Gastrocnemius medialis (tissue), 4 donors: ENCODE measurements at regions not wholly inside any gene's neighbourhood (a gene's known extent, or its start where the extent isn't known, plus 50 kb on each side); places are given as distances from the start of the nearest gene placed in this dataset.

ENCODE experiments used
- ATAC-seq, 2 donors: fragments of 150-250 bp; one replicate each; pipeline ENCODE4 v1.9.1; 2016
- DNase-seq, 2 donors: peaks; one replicate each; pipeline ENCODE4 v3.0.0-alpha.2; 2019
- H3K27ac ChIP-seq, 4 donors: fragments of 200-600 bp; sonication (generic); 1 replicate in 1 of 4; 2 replicates in 3 of 4; pipeline ENCODE4 v1.5.1; 2016 to 2018; ENCODE audit warnings: mild to moderate bottlenecking in 2 of 4, moderate library complexity in 1 of 4
- H3K27me3 ChIP-seq, 3 donors: fragments of 200-600 bp; sonication (generic) in 2 of 3; 1 replicate in 1 of 3; 2 replicates in 2 of 3; pipeline versions ENCODE4 v1.5.1 to v1.6.0; 2016 to 2019; ENCODE audit warnings: mild to moderate bottlenecking in 1 of 3, moderate library complexity in 1 of 3
- H3K36me3 ChIP-seq, 2 donors: fragments of 200-600 bp; sonication (generic) in 1 of 2; one replicate each; pipeline ENCODE4 v1.5.1; 2017 to 2018
- H3K4me1 ChIP-seq, 2 donors: fragments of 200-600 bp; sonication (generic) in 1 of 2; one replicate each; pipeline ENCODE4 v1.5.1; 2016 to 2017; ENCODE audit warnings: mild to moderate bottlenecking in 2 of 2
- H3K4me3 ChIP-seq, 4 donors: fragments of 200-600 bp; sonication (generic) in 3 of 4; 1 replicate in 1 of 4; 2 replicates in 3 of 4; pipeline ENCODE4 v1.5.1; 2016 to 2019; ENCODE audit warnings: mild to moderate bottlenecking in 2 of 4
- H3K9me3 ChIP-seq, 3 donors: fragments of 200-600 bp; sonication (generic) in 2 of 3; 1 replicate in 1 of 3; 2 replicates in 2 of 3; pipeline ENCODE4 v1.5.1; 2016 to 2019
- POLR2A ChIP-seq, 2 donors: fragments of 450-650 bp; IDR thresholded peaks; one replicate each; pipeline ENCODE4 v1.6.1; 2017; ENCODE audit warnings: antibody characterized with exemption in 2 of 2, mild to moderate bottlenecking in 2 of 2, moderate library complexity in 2 of 2
- in situ Hi-C, 4 donors: fragments of 200-750 bp; cut with MboI; loops; one replicate each; pipeline versions ENCODE4 v1.15.0 to v1.8.0; 2017; ENCODE audit warnings: low sequenced_read_pairs in 4 of 4
- intact Hi-C: fragments of 100-400 bp; cut with DNase I; formaldehyde crosslinking; loops from one replicate; pipeline ENCODE4 v1.15.1; 2023; ENCODE audit warnings: low total_unique reads
- TF ChIP-seq, protein P1 (sequence below), 5 experiments: fragments of 450-650 bp in 3 of 5; fragments of 200-600 bp in 2 of 5; sonication (generic) in 2 of 5; IDR thresholded peaks in 4 of 5; conservative IDR thresholded peaks in 1 of 5; 1 replicate in 4 of 5; 2 replicates in 1 of 5; pipeline ENCODE4 v1.5.1; 2016 to 2019; ENCODE audit warnings: antibody characterized with exemption in 5 of 5, mild to moderate bottlenecking in 3 of 5, moderate library complexity in 3 of 5

DNA sequence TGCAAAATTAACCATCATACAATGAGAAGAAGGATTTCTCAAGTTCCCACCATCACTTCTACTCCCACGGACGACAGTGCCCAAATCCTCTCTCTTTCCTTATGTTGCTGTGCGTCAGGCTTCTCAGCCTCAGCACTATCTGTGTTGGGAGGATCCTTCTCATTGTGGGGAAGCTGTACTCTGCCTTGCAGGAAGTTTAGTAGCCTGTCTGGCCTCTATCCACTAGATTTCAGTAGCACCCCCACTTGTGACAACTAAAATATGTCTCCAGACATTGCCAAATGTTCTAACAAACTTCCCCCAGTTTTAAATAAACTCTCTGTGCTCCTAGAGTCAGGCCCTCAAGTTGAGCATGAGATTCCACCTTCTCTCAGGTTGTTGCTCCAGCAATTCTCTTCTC is 545.9 kb upstream of the ZFP42 start:
- intact Hi-C loops (no loop called here), in situ Hi-C loops (no loop called here)
- Histone ChIP-seq H3K4me3 (no peak overlapping the region), H3K9me3 (no peaks in the 10 kb centered on the region), H3K4me1 (no peaks in the 10 kb centered on the region), H3K27ac (no peak overlapping the region), H3K36me3 (no peaks in the 10 kb centered on the region), H3K27me3 (no peaks in the 10 kb centered on the region)
- ATAC-seq (no peak), DNase-seq (no peak)
- no peak for TF ChIP-seq POLR2A (IDR thresholded peaks at IDR 0.05)
- TF ChIP-seq, protein P1, sequence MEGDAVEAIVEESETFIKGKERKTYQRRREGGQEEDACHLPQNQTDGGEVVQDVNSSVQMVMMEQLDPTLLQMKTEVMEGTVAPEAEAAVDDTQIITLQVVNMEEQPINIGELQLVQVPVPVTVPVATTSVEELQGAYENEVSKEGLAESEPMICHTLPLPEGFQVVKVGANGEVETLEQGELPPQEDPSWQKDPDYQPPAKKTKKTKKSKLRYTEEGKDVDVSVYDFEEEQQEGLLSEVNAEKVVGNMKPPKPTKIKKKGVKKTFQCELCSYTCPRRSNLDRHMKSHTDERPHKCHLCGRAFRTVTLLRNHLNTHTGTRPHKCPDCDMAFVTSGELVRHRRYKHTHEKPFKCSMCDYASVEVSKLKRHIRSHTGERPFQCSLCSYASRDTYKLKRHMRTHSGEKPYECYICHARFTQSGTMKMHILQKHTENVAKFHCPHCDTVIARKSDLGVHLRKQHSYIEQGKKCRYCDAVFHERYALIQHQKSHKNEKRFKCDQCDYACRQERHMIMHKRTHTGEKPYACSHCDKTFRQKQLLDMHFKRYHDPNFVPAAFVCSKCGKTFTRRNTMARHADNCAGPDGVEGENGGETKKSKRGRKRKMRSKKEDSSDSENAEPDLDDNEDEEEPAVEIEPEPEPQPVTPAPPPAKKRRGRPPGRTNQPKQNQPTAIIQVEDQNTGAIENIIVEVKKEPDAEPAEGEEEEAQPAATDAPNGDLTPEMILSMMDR (IDR thresholded peaks at IDR 0.05 in 4 of 5, conservative IDR thresholded peaks at IDR 0.05 in 1 of 5), result no peak

- H3K27me3 ChIP-seq, result no peaks in the 10 kb centered on the region
- in situ Hi-C loops, result no loop called here
- no peaks in the 10 kb centered on the region for H3K4me1 ChIP-seq
- no peak for ATAC-seq
- H3K4me3 ChIP-seq, result no peak overlapping the region
- no peak overlapping the region for H3K27ac ChIP-seq
- intact Hi-C loops, result no loop called here
- H3K9me3 ChIP-seq, result no peaks in the 10 kb centered on the region
- DNase-seq, result no peak
- TF ChIP-seq, protein P1 (IDR thresholded peaks at IDR 0.05 in 4 of 5, conservative IDR thresholded peaks at IDR 0.05 in 1 of 5), result no peak
- no peak for TF ChIP-seq POLR2A (IDR thresholded peaks at IDR 0.05)
- H3K36me3 ChIP-seq, result no peaks in the 10 kb centered on the region
These were observed 543.8 kb upstream of the ZFP42 start for GRCh38 chr4:187451776-187452175.

- no peaks in the 10 kb centered on the region for H3K27me3 ChIP-seq
- H3K27ac ChIP-seq, result no peak overlapping the region
- no peaks in the 10 kb centered on the region for H3K9me3 ChIP-seq
- no peaks in the 10 kb centered on the region for H3K4me1 ChIP-seq
- no peak overlapping the region for H3K4me3 ChIP-seq
- in situ Hi-C loops, result no loop called here
- ATAC-seq (no peak), DNase-seq (no peak)
- H3K36me3 ChIP-seq, result no peaks in the 10 kb centered on the region
- TF ChIP-seq, protein P1 (IDR thresholded peaks at IDR 0.05 in 4 of 5, conservative IDR thresholded peaks at IDR 0.05 in 1 of 5), result no peak
- no peak for TF ChIP-seq POLR2A (IDR thresholded peaks at IDR 0.05)
- intact Hi-C loops, result no loop called here
These were observed 535.6 kb upstream of the ZFP42 start for GRCh38 chr4:187460016-187460415.

- Histone ChIP-seq H3K27ac (no peak overlapping the region), H3K4me3 (no peak overlapping the region), H3K36me3 (no peaks in the 10 kb centered on the region), H3K27me3 (no peaks in the 10 kb centered on the region), H3K4me1 (no peaks in the 10 kb centered on the region), H3K9me3 (no peaks in the 10 kb centered on the region)
- in situ Hi-C loops, result no loop called here
- DNase-seq, result no peak
- TF ChIP-seq, protein P1 (IDR thresholded peaks at IDR 0.05 in 4 of 5, conservative IDR thresholded peaks at IDR 0.05 in 1 of 5), result no peak
- no peak for TF ChIP-seq POLR2A (IDR thresholded peaks at IDR 0.05)
- intact Hi-C loops, result no loop called here
- no peak for ATAC-seq
These were observed 531.0 kb upstream of the ZFP42 start for GRCh38 chr4:187464573-187464972.

DNA sequence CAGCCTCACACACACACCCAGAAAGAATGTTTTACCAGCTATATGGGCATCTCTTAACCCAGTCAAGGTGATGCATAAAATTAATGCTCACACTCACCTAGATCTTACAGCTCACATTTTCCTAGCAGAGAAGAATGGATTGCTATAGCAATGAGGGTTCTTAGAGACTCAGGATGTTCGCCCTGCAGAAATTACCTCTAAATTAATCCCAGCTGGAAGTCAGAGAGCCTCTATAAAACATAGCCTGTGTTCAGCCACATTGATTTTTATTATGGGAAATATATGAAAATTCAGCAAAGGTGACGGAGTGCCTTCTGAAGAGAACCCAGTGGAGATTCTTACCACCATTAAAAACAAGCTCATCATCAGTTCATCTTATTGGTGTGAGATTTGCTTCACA is 528.3 kb upstream of the ZFP42 start:
- no peak overlapping the region for H3K27ac ChIP-seq
- H3K36me3 ChIP-seq, result no peaks in the 10 kb centered on the region
- H3K27me3 ChIP-seq, result no peaks in the 10 kb centered on the region
- H3K4me3 ChIP-seq, result no peak overlapping the region
- DNase-seq (no peak), ATAC-seq (no peak)
- H3K4me1 ChIP-seq, result no peaks in the 10 kb centered on the region
- TF ChIP-seq, protein P1 (IDR thresholded peaks at IDR 0.05 in 4 of 5, conservative IDR thresholded peaks at IDR 0.05 in 1 of 5), result no peak
- TF ChIP-seq POLR2A (IDR thresholded peaks at IDR 0.05), result no peak
- intact Hi-C loops (no loop called here), in situ Hi-C loops (no loop called here)
- no peaks in the 10 kb centered on the region for H3K9me3 ChIP-seq
